H1 (cell line): ENCODE measurements at regions not wholly inside any gene's neighbourhood (a gene's known extent, or its start where the extent isn't known, plus 50 kb on each side); places are given as distances from the start of the nearest gene placed in this dataset.

Experiments used
- CTCF ChIA-PET: fragments of 300-600 bp; sonication (Branson Sonifier 250); formaldehyde crosslinking; loops from one replicate; lab custom pipeline; 2021; ENCODE audit not compliant: partially characterized antibody; lab: Charles Lee
- POLR2A ChIA-PET: fragments of 300-600 bp; sonication (Branson Sonifier 250); formaldehyde crosslinking; loops from one replicate; lab custom pipeline; 2021; ENCODE audit warnings: inconsistent platforms; ENCODE audit not compliant: partially characterized antibody; lab: Charles Lee
- DNase-seq, 2 experiments: peaks; one replicate each; pipeline versions ENCODE4 v3.0.0 to v3.0.0-alpha.2; 2010 to 2022; ENCODE audit warnings: low spot score in 2 of 2, low read depth in 1 of 2, mixed read lengths in 1 of 2
- FAIRE-seq: peaks from 2 replicates; lab custom pipeline; 2011; peaks lifted over from hg19 to GRCh38; lab: Jason Lieb, UNC
- H2AFZ ChIP-seq: 2 replicates; pipeline ENCODE4 v1.8.1; 2012; ENCODE audit warnings: low read length, inconsistent platforms
- H2AK5ac ChIP-seq: 2 replicates; pipeline ENCODE4 v1.6.1; 2013; ENCODE audit warnings: low read depth, low read length
- H2BK120ac ChIP-seq: replicated peaks from 2 replicates; pipeline ENCODE3; 2013; ENCODE audit warnings: low read depth, low read length, inconsistent platforms
- H2BK12ac ChIP-seq: 2 replicates; pipeline ENCODE4 v1.6.1; 2013; ENCODE audit warnings: low read depth, low read length
- H2BK15ac ChIP-seq: 2 replicates; pipeline ENCODE4 v1.6.1; 2013; ENCODE audit warnings: low read length
- H2BK20ac ChIP-seq: 2 replicates; pipeline ENCODE4 v1.6.1; 2013; ENCODE audit warnings: low read length
- H2BK5ac ChIP-seq: 2 replicates; pipeline ENCODE4 v1.6.1; 2013; ENCODE audit warnings: low read depth, low read length
- H3K14ac ChIP-seq: 2 replicates; pipeline ENCODE4 v1.6.1; 2013; ENCODE audit warnings: inconsistent platforms; ENCODE audit not compliant: insufficient read length
- H3K18ac ChIP-seq: 2 replicates; pipeline ENCODE4 v1.6.1; 2013; ENCODE audit warnings: low read length; ENCODE audit errors: extremely low read depth
- H3K23ac ChIP-seq: 2 replicates; pipeline ENCODE4 v1.6.1; 2013; ENCODE audit warnings: inconsistent platforms; ENCODE audit not compliant: insufficient read length
- H3K23me2 ChIP-seq: 2 replicates; pipeline ENCODE4 v1.6.1; 2013; ENCODE audit warnings: low read depth, low read length
- H3K27ac ChIP-seq: 2 replicates; pipeline ENCODE4 v1.6.1; 2011; ENCODE audit warnings: low read depth, low read length, inconsistent platforms
- H3K27me3 ChIP-seq, 4 experiments: replicated peaks in 1 of 4; 1 replicate in 1 of 4; 2 replicates in 3 of 4; pipeline versions ENCODE4 v1.6.1 to v1.8.1; 2011 to 2013; ENCODE audit warnings: low read length in 3 of 4, mild to moderate bottlenecking in 3 of 4, inconsistent platforms in 2 of 4, mixed read lengths in 2 of 4, moderate library complexity in 1 of 4; ENCODE audit not compliant: control insufficient read depth in 3 of 4, insufficient read depth in 3 of 4; ENCODE audit errors: extremely low read depth in 1 of 4
- H3K36me3 ChIP-seq, 4 experiments: 2 replicates each; pipeline versions ENCODE4 v1.6.1 to v1.8.1; 2011 to 2013; ENCODE audit warnings: mild to moderate bottlenecking in 4 of 4, low read length in 3 of 4, moderate library complexity in 2 of 4, control low read depth in 1 of 4, inconsistent platforms in 1 of 4; ENCODE audit not compliant: insufficient read depth in 4 of 4, control insufficient read depth in 2 of 4
- H3K4ac ChIP-seq: replicated peaks from 2 replicates; pipeline ENCODE3; 2013; ENCODE audit warnings: low read length, low read depth, mixed read lengths, inconsistent platforms; ENCODE audit not compliant: insufficient read length
- H3K4me1 ChIP-seq, 4 experiments: replicated peaks in 1 of 4; 1 replicate in 1 of 4; 2 replicates in 3 of 4; pipeline versions ENCODE4 v1.6.1 to v1.8.1; 2011 to 2013; ENCODE audit warnings: low read length in 3 of 4, inconsistent platforms in 2 of 4, mixed read lengths in 1 of 4; ENCODE audit not compliant: insufficient read depth in 4 of 4, control insufficient read depth in 3 of 4
- H3K4me2 ChIP-seq, 2 experiments: 2 replicates each; pipeline versions ENCODE4 v1.6.1 to v1.8.1; 2011 to 2013; ENCODE audit warnings: low read depth in 2 of 2, low read length in 2 of 2, control low read depth in 1 of 2, inconsistent platforms in 1 of 2, mild to moderate bottlenecking in 1 of 2; ENCODE audit not compliant: insufficient read depth in 1 of 2
- H3K4me3 ChIP-seq, 4 experiments: fragments of 200-600, 300-600 bp in 1 of 4; sonication (generic), shearing (Covaris generic), sonication (Bioruptor Twin) in 1 of 4; 2 replicates each; pipeline versions ENCODE4 v1.5.1 to v1.8.1; 2011 to 2016; ENCODE audit warnings: low read length in 4 of 4, low read depth in 3 of 4, control low read depth in 2 of 4, inconsistent platforms in 2 of 4, mild to moderate bottlenecking in 2 of 4, mixed read lengths in 1 of 4, moderate library complexity in 1 of 4; ENCODE audit not compliant: insufficient read depth in 2 of 4; ENCODE audit errors: extremely low read depth in 1 of 4
- H3K56ac ChIP-seq: replicated peaks from 2 replicates; pipeline ENCODE3; 2013; ENCODE audit warnings: low read depth, mild to moderate bottlenecking, mixed read lengths, low read length, inconsistent platforms; ENCODE audit not compliant: insufficient read length
- H3K79me1 ChIP-seq: 2 replicates; pipeline ENCODE4 v1.6.1; 2013; ENCODE audit warnings: low read depth, low read length, control low read depth
- H3K79me2 ChIP-seq, 2 experiments: 2 replicates each; pipeline versions ENCODE4 v1.6.1 to v1.8.1; 2012 to 2013; ENCODE audit warnings: low read length in 2 of 2, mild to moderate bottlenecking in 2 of 2, inconsistent platforms in 1 of 2; ENCODE audit not compliant: insufficient read depth in 2 of 2, control insufficient read depth in 1 of 2
- H3K9ac ChIP-seq, 4 experiments: replicated peaks in 1 of 4; 1 replicate in 1 of 4; 2 replicates in 3 of 4; pipeline versions ENCODE4 v1.6.1 to v1.8.1; 2011 to 2013; ENCODE audit warnings: low read depth in 3 of 4, low read length in 3 of 4, control low read depth in 2 of 4, mild to moderate bottlenecking in 2 of 4, moderate library complexity in 2 of 4, inconsistent platforms in 1 of 4; ENCODE audit errors: extremely low read depth in 1 of 4
- H3K9me3 ChIP-seq, 2 experiments: 2 replicates each; pipeline versions ENCODE4 v1.6.1 to v1.8.1; 2012 to 2013; ENCODE audit warnings: mild to moderate bottlenecking in 2 of 2, moderate library complexity in 2 of 2, control low read depth in 1 of 2, inconsistent platforms in 1 of 2, low read depth in 1 of 2, low read length in 1 of 2, mixed read lengths in 1 of 2; ENCODE audit not compliant: insufficient read depth in 2 of 2
- H4K20me1 ChIP-seq, 2 experiments: replicated peaks in 1 of 2; 2 replicates each; pipeline versions ENCODE3 to v1.8.1; 2011 to 2013; ENCODE audit warnings: inconsistent platforms in 2 of 2, low read length in 2 of 2, mild to moderate bottlenecking in 1 of 2; ENCODE audit not compliant: insufficient read depth in 2 of 2, control insufficient read depth in 1 of 2
- H4K5ac ChIP-seq: 2 replicates; pipeline ENCODE4 v1.6.1; 2013; ENCODE audit warnings: low read length, low read depth, mixed read lengths, inconsistent platforms; ENCODE audit not compliant: insufficient read length
- H4K8ac ChIP-seq: 2 replicates; pipeline ENCODE4 v1.8.0; 2013; ENCODE audit warnings: mild to moderate bottlenecking, moderate library complexity, low read length, inconsistent platforms; ENCODE audit not compliant: insufficient read depth; ENCODE audit errors: extremely low read depth
- H4K91ac ChIP-seq: replicated peaks from 2 replicates; pipeline ENCODE3; 2013; ENCODE audit warnings: low read length, mixed read lengths, inconsistent platforms; ENCODE audit not compliant: insufficient read length
- BACH1 ChIP-seq: IDR thresholded peaks from 2 replicates; pipeline ENCODE4 v1.6.1; 2012; ENCODE audit warnings: low read length, improper control_type of control experiment
- EP300 ChIP-seq, 2 experiments: IDR thresholded peaks; 1 replicate in 1 of 2; 2 replicates in 1 of 2; pipeline ENCODE4 v1.6.1; 2011 to 2012; ENCODE audit warnings: low read depth in 2 of 2, low read length in 2 of 2, mild to moderate bottlenecking in 2 of 2, borderline replicate concordance in 1 of 2, inconsistent platforms in 1 of 2, moderate library complexity in 1 of 2
- FOSL1 ChIP-seq: IDR thresholded peaks from 2 replicates; pipeline ENCODE4 v1.6.1; 2011; ENCODE audit warnings: mild to moderate bottlenecking, low read depth, low read length, moderate library complexity; ENCODE audit not compliant: insufficient read depth
- GTF2F1 ChIP-seq: IDR thresholded peaks from 2 replicates; pipeline ENCODE4 v1.6.1; 2012; ENCODE audit warnings: low read depth, low read length, improper control_type of control experiment, borderline replicate concordance
- JUN ChIP-seq: IDR thresholded peaks from 2 replicates; pipeline ENCODE4 v1.6.1; 2011; ENCODE audit warnings: low read depth, mild to moderate bottlenecking, improper control_type of control experiment, low read length
- KDM5A ChIP-seq: fragments of 200-600 bp; IDR thresholded peaks from 2 replicates; pipeline ENCODE4 v1.7.1; 2012; ENCODE audit warnings: mild to moderate bottlenecking, low read length, inconsistent platforms, mixed read lengths
- MAFK ChIP-seq: IDR thresholded peaks from 2 replicates; pipeline ENCODE4 v1.6.1; 2012; ENCODE audit warnings: low read depth, mild to moderate bottlenecking, improper control_type of control experiment, low read length
- PHF8 ChIP-seq: fragments of 200-600 bp; sonication (generic); conservative IDR thresholded peaks from 2 replicates; pipeline ENCODE4 v1.7.1; 2012; ENCODE audit warnings: low read depth, mild to moderate bottlenecking, inconsistent platforms, low read length, moderate library complexity
- POLR2A ChIP-seq, 2 experiments: IDR thresholded peaks; 1 replicate in 1 of 2; 2 replicates in 1 of 2; pipeline ENCODE4 v1.6.1; 2011; ENCODE audit warnings: low read depth in 2 of 2, low read length in 2 of 2, mild to moderate bottlenecking in 2 of 2; ENCODE audit errors: control extremely low read depth in 1 of 2
- RFX5 ChIP-seq: IDR thresholded peaks from 2 replicates; pipeline ENCODE4 v1.6.1; 2011; ENCODE audit warnings: low read depth, low read length, improper control_type of control experiment, borderline replicate concordance
- RNF2 ChIP-seq: fragments of 200-900, 300-1000 bp; sonication (generic); IDR thresholded peaks from 2 replicates; pipeline ENCODE4 v1.7.1; 2016; ENCODE audit warnings: borderline replicate concordance, low read depth, mild to moderate bottlenecking, antibody characterized with exemption, low read length; ENCODE audit not compliant: poor library complexity, severe bottlenecking; ENCODE audit errors: missing control alignments
- SIX5 ChIP-seq: IDR thresholded peaks from 2 replicates; pipeline ENCODE4 v1.6.1; 2011; ENCODE audit warnings: mild to moderate bottlenecking, low read depth, low read length
- SP1 ChIP-seq: IDR thresholded peaks from 2 replicates; pipeline ENCODE4 v1.6.1; 2011; ENCODE audit warnings: low read depth, low read length
- SP2 ChIP-seq: IDR thresholded peaks from 2 replicates; pipeline ENCODE4 v1.6.1; 2012; ENCODE audit warnings: mild to moderate bottlenecking, low read length, inconsistent platforms
- TBP ChIP-seq: IDR thresholded peaks from 2 replicates; pipeline ENCODE4 v1.6.1; 2011; ENCODE audit warnings: low read depth, low read length, improper control_type of control experiment
- TEAD4 ChIP-seq: IDR thresholded peaks from 2 replicates; pipeline ENCODE4 v1.6.1; 2012; ENCODE audit warnings: low read depth, low read length, inconsistent platforms, mixed read lengths
- WGBS, 2 experiments: shearing (Covaris generic) in 1 of 2; methylation state at CpG; one replicate each; pipeline versions ENCODE4 v1.1.6 to v1.1.7; 2013 to 2015; ENCODE audit warnings: low lambda C conversion rate in 2 of 2, mixed read lengths in 2 of 2, inconsistent platforms in 1 of 2, low coverage in 1 of 2, missing lambda C conversion rate in 1 of 2; ENCODE audit not compliant: insufficient replicate concordance in 2 of 2, insufficient coverage in 1 of 2, insufficient read length in 1 of 2; ENCODE audit errors: extremely low coverage in 1 of 2, missing lambda C conversion rate in 1 of 2; 5-methylcytosine and 5-hydroxymethylcytosine counted together

DNA sequence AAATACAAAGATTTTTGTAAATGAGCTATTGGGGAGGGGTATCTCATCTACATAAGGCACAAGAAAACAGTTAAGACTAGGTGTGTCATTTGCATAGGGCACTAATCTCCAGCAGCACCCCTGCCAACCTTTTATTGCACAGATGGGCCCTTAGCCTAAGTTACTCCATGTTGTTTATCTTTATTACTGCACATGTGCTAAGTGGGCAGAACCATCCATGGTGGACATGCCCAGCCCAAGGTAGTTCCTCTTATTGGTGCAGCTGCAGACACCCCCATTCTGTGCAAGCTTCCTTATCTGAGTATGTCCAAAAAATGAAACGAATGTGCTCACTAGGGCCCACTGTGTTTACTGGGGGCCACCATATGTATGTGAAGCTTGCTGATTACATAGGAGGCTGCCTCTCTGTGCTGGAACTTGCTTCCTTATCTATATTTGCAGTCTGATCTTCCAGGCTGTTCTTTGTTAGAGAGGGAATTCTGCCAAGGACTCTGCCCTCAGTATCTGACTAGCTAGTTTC is 77.3 kb upstream of the NEK7 start:
- Histone ChIP-seq H3K4me2 (no peak overlapping the region), H3K27me3 (no peaks in the 10 kb centered on the region), H3K4ac (no peak overlapping the region), H4K5ac (no peak overlapping the region), H3K14ac (no peak overlapping the region), H3K23me2 (no peaks in the 10 kb centered on the region), H4K8ac (no peak overlapping the region), H3K18ac (no peak overlapping the region), H2AK5ac (no peak overlapping the region), H2BK15ac (no peak overlapping the region), H2AFZ (no peak overlapping the region), H3K27ac (no peak overlapping the region), H3K4me3 (no peak overlapping the region), H3K56ac (no peak overlapping the region), H3K9ac (no peak overlapping the region), H2BK5ac (no peak overlapping the region), H3K4me1 (peaks cover 0 to 5% (median 0%) of the 10 kb centered on the region in 4 experiments; a peak in 1 of 7 replicates), H3K36me3 (no peaks in the 10 kb centered on the region), H3K79me2 (no peaks in the 10 kb centered on the region), H4K91ac (no peak overlapping the region), H2BK12ac (no peak overlapping the region), H3K9me3 (no peaks in the 10 kb centered on the region), H2BK120ac (no peak overlapping the region), H3K23ac (no peak overlapping the region), H2BK20ac (no peak overlapping the region), H4K20me1 (no peaks in the 10 kb centered on the region), H3K79me1 (no peaks in the 10 kb centered on the region)
- ChIA-PET POLR2A (no interaction called here), CTCF (interaction anchor here (0.7 to 1.1 kb wide), 5 partner anchors 9 to 129 kb away, joined by 3 read pairs; no protein-coding TSS in a partner anchor)
- 93% methylated on average over 1 of the region's 1 CpG; no CpG with 5 or more reads in 1 of the 2 experiments for WGBS, 2 experiments
- DNase-seq, result no peak
- FAIRE-seq, result no peak
- TF ChIP-seq KDM5A (no peak), EP300 (IDR thresholded peaks at IDR 0.05; ENCODE audit: borderline replicate concordance in 1 of 2, low read depth in 2 of 2, low read length in 2 of 2) (no peak), RFX5 (no peak), TEAD4 (no peak), BACH1 (no peak), GTF2F1 (no peak), SP1 (no peak), POLR2A (IDR thresholded peaks at IDR 0.05; ENCODE audit: control extremely low read depth in 1 of 2, low read depth in 2 of 2, low read length in 2 of 2) (no peak), RNF2 (no peak), TBP (no peak), JUN (no peak), PHF8 (no peak), SP2 (no peak), FOSL1 (no peak), MAFK (no peak), SIX5 (no peak)
